IPS-20b (cell line): ENCODE measurements at regions not wholly inside any gene's neighbourhood (a gene's known extent, or its start where the extent isn't known, plus 50 kb on each side); places are given as distances from the start of the nearest gene placed in this dataset.

ENCODE experiments used
- H3K27ac ChIP-seq: one replicate; pipeline ENCODE4 v1.5.1; 2013; ENCODE audit warnings: low read length
- H3K27me3 ChIP-seq: 2 replicates; pipeline ENCODE4 v1.6.1; 2013; ENCODE audit warnings: mild to moderate bottlenecking, low read length, inconsistent platforms; ENCODE audit not compliant: insufficient read depth
- H3K36me3 ChIP-seq: 2 replicates; pipeline ENCODE4 v1.6.1; 2013; ENCODE audit warnings: low read depth, mild to moderate bottlenecking, inconsistent platforms, low read length, moderate library complexity; ENCODE audit not compliant: insufficient read depth
- H3K4me1 ChIP-seq: 2 replicates; pipeline ENCODE4 v1.6.1; 2013; ENCODE audit warnings: mild to moderate bottlenecking, control low read depth, inconsistent platforms, low read length, moderate library complexity; ENCODE audit not compliant: insufficient read depth
- H3K4me3 ChIP-seq: 2 replicates; pipeline ENCODE4 v1.5.1; 2013; ENCODE audit warnings: mild to moderate bottlenecking, low read length, inconsistent platforms
- H3K9ac ChIP-seq: 2 replicates; pipeline ENCODE4 v1.6.1; 2013; ENCODE audit warnings: low read depth, mild to moderate bottlenecking, inconsistent platforms, low read length, moderate library complexity
- H3K9me3 ChIP-seq: 2 replicates; pipeline ENCODE4 v1.6.1; 2013; ENCODE audit warnings: mild to moderate bottlenecking, low read depth, low read length, inconsistent platforms; ENCODE audit not compliant: insufficient read depth

DNA sequence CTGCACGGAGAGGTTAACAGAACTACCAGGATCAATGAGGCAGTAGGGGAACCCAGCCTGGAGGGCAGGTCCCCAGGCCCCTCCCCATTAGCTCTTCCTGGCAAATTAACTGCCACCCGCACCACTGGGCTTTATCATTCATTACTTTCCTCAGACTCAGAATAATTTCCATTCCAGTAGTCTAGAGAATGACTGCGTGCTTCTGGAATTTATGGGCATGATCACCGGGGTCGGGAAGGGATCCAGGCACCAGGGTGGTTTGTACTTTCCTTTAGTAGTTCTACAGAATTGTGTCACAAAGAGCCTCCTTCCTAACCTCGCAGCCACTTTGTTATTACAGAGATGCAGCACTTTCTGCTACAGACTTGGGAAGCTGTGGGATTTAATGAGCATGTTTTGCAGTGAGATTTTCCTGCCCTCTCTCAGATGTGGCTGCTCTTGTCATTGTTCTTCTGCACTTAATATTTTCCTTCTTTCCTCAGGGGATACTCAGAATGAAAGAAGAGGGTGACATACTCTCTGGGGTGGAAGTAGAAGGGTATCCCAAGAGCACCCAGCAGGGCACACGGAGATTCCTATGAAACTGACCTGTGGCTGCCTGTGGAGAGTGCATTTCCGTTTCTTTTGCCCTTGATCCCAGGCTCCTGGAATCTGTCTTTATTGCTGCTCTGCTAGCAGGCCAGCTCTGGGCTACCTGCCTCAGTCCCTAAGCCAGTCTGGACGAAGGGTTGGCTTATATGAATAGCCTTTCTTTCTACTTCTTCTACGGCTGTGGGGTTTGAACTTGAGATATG lies 285.0 kb upstream of the SLC10A2 start:
- no peaks in the 10 kb centered on the region for H3K36me3 ChIP-seq
- no peaks in the 10 kb centered on the region for H3K27me3 ChIP-seq
- H3K4me3 ChIP-seq = peak overlapping the region; percentile 57
- peak overlapping the region; percentile 23 for H3K27ac ChIP-seq
- no peaks in the 10 kb centered on the region for H3K9me3 ChIP-seq
- peaks cover 15% of the 10 kb centered on the region for H3K4me1 ChIP-seq
- peak overlapping the region; percentile 43; the same call in 1 of the 2 replicates for H3K9ac ChIP-seq

DNA sequence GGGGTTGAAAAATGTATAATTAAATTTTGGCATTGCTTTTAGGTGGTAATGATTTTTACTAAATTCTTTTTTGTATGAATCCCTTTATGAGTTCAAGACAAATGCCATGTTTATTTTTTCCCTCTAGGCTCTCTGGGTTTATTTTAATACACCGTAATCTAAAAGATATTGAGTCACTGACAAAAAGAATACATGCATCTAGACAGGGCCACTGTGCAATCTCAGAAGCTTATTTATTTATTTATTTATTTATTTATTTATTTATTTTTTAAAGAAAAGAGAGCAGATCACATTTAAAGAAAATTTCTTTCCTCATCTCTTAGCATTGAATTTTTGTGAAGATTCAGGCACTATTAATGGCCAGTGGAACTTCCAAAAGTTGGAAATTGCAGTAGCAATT lies 283.9 kb upstream of the SLC10A2 start:
- H3K36me3 ChIP-seq = no peaks in the 10 kb centered on the region
- H3K27ac ChIP-seq = no peak overlapping the region
- H3K9ac ChIP-seq = no peak overlapping the region
- H3K9me3 ChIP-seq = no peaks in the 10 kb centered on the region
- peaks cover 15% of the 10 kb centered on the region for H3K4me1 ChIP-seq
- no peaks in the 10 kb centered on the region for H3K27me3 ChIP-seq
- H3K4me3 ChIP-seq = no peak overlapping the region; the same call in 1 of the 2 replicates

DNA sequence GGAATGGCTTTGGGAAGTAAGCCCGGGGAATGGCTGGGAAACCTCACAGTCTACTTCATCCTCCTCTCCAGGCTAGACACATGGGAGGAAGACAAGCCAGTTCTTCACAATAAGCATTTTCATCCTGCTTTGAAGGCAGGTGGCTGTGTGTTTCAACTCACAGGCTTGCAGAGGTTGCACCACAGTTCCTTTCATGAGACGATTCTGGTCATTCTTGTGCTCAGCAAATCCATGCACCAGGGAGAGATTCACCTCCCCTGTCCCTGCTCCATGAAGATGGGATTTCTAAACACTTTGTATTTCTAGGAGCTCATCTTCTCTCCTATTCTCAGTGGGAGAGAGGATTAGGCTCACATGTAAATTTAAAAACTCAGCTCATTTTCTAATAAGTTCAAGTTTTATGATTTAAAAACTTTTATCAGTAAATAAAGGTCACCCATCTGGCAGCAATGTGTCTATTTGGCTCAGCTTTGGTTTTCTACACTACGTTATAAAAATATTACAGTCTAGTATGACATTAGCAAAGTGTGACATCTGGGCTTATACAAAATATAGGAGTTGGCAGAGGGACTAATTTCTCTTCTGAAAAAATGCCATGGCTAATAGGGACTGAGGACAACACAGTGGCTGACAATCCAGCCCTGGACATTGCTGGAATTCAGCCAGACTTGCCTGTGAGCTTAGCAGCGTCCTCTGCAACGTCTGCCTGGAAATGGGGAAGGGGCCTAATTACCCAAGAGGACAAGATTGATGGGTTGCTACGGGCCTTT lies 283.2 kb upstream of the SLC10A2 start:
- H3K4me1 ChIP-seq = peaks cover 15% of the 10 kb centered on the region
- H3K27ac ChIP-seq = no peak overlapping the region
- no peaks in the 10 kb centered on the region for H3K36me3 ChIP-seq
- H3K9me3 ChIP-seq = no peaks in the 10 kb centered on the region
- no peaks in the 10 kb centered on the region for H3K27me3 ChIP-seq
- H3K9ac ChIP-seq = no peak overlapping the region
- no peak overlapping the region for H3K4me3 ChIP-seq

DNA sequence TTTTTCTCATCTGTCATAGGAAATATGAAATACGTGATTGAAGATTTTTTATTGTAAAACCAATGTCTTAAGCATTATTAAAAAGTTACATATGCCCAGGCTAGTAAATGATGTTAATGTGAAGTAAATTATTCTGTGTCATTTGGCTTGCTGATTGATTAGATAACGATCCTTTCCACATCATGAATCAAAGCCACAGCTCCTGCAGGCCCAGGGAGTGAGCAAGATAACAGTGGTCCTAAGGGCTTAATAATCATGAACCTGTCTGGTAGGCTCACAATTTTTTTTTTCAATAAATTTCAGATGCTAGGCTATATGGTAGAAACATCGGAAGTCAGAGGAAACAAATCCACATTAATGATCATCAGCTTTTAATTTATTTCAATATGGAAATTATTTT lies 269.0 kb upstream of the SLC10A2 start:
- Histone ChIP-seq H3K4me1 (no peaks in the 10 kb centered on the region), H3K27me3 (no peaks in the 10 kb centered on the region), H3K36me3 (no peaks in the 10 kb centered on the region), H3K27ac (no peak overlapping the region), H3K4me3 (no peak overlapping the region), H3K9ac (no peak overlapping the region), H3K9me3 (peaks cover under 1% of the 10 kb centered on the region; the same call in 1 of the 2 replicates)

DNA sequence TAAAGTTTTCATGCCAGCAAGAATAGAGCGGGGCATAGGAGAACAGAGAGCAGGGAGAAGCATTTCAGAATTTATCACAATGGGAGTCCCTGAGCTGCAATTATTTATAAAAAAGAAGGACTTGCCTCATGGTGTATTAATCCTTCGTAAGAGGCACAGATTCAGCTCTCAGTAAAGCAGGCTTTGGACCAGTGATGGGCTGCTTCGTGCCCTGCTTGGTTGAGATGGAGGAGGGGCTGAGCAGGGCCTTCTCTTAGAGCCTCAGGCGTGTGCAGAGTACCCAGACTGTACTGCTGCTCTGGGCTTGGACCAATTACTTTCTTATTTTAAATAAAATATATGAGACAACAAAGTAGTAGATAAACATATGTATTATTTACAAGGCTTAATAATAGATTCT lies 265.7 kb upstream of the SLC10A2 start:
- H3K4me1 ChIP-seq = no peaks in the 10 kb centered on the region
- H3K9ac ChIP-seq = no peak overlapping the region
- no peaks in the 10 kb centered on the region for H3K36me3 ChIP-seq
- no peak overlapping the region for H3K27ac ChIP-seq
- no peaks in the 10 kb centered on the region for H3K9me3 ChIP-seq
- no peaks in the 10 kb centered on the region for H3K27me3 ChIP-seq
- H3K4me3 ChIP-seq = no peak overlapping the region

DNA sequence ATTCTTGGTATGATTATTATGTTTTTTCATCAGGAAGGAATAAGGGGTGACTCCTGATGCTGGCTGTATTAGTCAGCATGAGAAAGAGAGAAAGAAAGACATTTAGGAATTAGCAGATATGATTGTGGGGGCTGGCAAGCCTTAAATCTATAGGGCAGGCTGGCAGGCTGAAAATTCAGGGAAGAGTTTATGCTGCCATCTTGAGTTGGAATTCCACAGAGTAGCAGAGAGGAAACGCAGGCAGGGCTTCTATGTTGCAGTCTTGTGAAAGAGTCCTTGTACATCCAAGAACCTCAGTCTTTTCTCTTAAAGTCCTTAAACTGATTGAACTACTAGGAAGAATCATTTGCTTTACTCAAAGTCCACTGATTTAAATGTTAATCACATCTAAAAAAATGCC lies 262.7 kb upstream of the SLC10A2 start:
- H3K27ac ChIP-seq = no peak overlapping the region
- no peaks in the 10 kb centered on the region for H3K9me3 ChIP-seq
- no peaks in the 10 kb centered on the region for H3K36me3 ChIP-seq
- no peak overlapping the region for H3K4me3 ChIP-seq
- H3K27me3 ChIP-seq = no peaks in the 10 kb centered on the region
- H3K4me1 ChIP-seq = peaks cover 7% of the 10 kb centered on the region; the same call in 1 of the 2 replicates
- H3K9ac ChIP-seq = no peak overlapping the region

- Histone ChIP-seq H3K4me3 (no peak overlapping the region), H3K4me1 (peaks cover 7% of the 10 kb centered on the region; the same call in 1 of the 2 replicates), H3K27ac (no peak overlapping the region), H3K27me3 (no peaks in the 10 kb centered on the region), H3K9ac (no peak overlapping the region), H3K36me3 (no peaks in the 10 kb centered on the region), H3K9me3 (no peaks in the 10 kb centered on the region)
These were observed 260.1 kb upstream of the SLC10A2 start for GRCh38 chr13:103326326-103326725.

DNA sequence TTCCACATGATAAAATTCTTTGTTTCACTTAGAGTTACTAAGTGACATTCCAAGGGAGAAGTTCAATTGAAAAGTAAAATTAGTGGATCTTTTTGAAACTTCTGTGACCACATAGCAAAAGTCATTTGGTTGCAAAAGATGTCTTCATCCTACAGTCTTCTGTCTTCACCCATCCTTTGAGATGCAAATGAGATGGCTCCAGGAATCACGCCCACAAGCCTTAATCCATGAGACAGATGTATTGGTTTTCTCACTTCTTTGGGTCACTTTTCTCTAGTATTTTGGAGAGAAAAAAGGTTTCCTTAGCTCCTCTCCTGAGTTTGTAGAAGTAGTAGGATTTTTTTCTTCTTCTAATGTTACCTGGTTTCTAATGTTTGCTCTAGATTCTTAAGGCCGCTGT lies 259.5 kb upstream of the SLC10A2 start:
- H3K9ac ChIP-seq = no peak overlapping the region
- no peaks in the 10 kb centered on the region for H3K36me3 ChIP-seq
- no peaks in the 10 kb centered on the region for H3K27me3 ChIP-seq
- peaks cover 7% of the 10 kb centered on the region; the same call in 1 of the 2 replicates for H3K4me1 ChIP-seq
- H3K9me3 ChIP-seq = no peaks in the 10 kb centered on the region
- no peak overlapping the region for H3K4me3 ChIP-seq
- H3K27ac ChIP-seq = no peak overlapping the region

DNA sequence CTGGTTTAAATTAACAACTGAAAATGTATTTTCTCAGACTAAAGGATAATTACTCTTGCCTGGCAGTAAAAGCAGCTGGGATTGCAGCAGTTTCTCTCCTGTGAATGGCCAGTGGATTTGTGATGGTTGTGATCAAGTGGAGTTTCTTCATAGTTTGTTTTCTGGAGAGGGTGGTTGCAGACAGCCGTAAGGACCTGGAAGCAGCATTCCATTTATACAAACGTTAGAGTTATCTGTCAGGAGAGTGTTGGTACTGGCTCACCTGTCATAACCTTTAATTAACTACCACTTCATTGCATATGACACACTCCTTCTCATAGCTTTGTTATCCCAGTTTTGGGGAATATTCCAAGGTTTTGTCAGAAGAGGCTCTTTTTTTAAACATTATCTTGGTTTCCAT lies 258.4 kb upstream of the SLC10A2 start:
- no peaks in the 10 kb centered on the region for H3K36me3 ChIP-seq
- no peaks in the 10 kb centered on the region for H3K27me3 ChIP-seq
- peaks cover 7% of the 10 kb centered on the region; the same call in 1 of the 2 replicates for H3K4me1 ChIP-seq
- no peaks in the 10 kb centered on the region for H3K9me3 ChIP-seq
- no peak overlapping the region for H3K4me3 ChIP-seq
- H3K9ac ChIP-seq = no peak overlapping the region
- H3K27ac ChIP-seq = no peak overlapping the region

GRCh38 chr13:103315711-103316110 lies 249.5 kb upstream of the SLC10A2 start:
- H3K27me3 ChIP-seq = no peaks in the 10 kb centered on the region
- H3K9ac ChIP-seq = no peak overlapping the region
- no peaks in the 10 kb centered on the region for H3K9me3 ChIP-seq

DNA sequence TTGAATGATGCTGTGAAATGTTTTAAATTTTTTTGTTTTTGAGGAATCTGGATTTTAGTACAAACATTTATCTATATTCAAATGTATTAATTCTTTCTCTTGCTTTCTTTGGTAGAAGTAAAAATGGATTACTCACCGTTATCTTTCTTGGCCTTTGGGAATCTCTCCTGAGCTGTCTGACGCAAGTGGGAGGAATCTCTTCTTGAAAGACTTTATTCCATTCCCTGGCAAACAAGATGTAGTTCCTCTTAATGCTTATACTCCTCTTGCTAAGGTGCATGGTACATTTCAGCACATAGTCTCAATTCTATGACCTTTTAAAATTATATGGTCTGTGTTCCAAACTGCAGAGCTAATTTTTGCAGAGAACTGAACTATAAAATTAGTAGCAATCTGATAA lies 246.2 kb upstream of the SLC10A2 start:
- Histone ChIP-seq H3K36me3 (no peaks in the 10 kb centered on the region), H3K9ac (no peak overlapping the region), H3K4me3 (no peak overlapping the region), H3K27ac (no peak overlapping the region), H3K4me1 (0 out of 2 replicates have a peak, but pooled peaks cover 3% of the 10 kb centered on the region), H3K9me3 (no peaks in the 10 kb centered on the region), H3K27me3 (no peaks in the 10 kb centered on the region)

More at GRCh38 chr13:103315711-103316110, 249.5 kb upstream of the SLC10A2 start:
- H3K36me3 ChIP-seq = no peaks in the 10 kb centered on the region
- no peak overlapping the region for H3K4me3 ChIP-seq
- H3K4me1 ChIP-seq = no peaks in the 10 kb centered on the region
- no peak overlapping the region for H3K27ac ChIP-seq

GRCh38 chr13:103308667-103309066 lies 242.4 kb upstream of the SLC10A2 start:
- Histone ChIP-seq H3K4me1 (0 out of 2 replicates have a peak, but pooled peaks cover 3% of the 10 kb centered on the region), H3K36me3 (no peaks in the 10 kb centered on the region), H3K27me3 (no peaks in the 10 kb centered on the region), H3K9ac (no peak overlapping the region), H3K9me3 (no peaks in the 10 kb centered on the region), H3K4me3 (no peak overlapping the region), H3K27ac (no peak overlapping the region)
